D341Med (cell line): ENCODE measurements at regions not wholly inside any gene's neighbourhood (a gene's known extent, or its start where the extent isn't known, plus 50 kb on each side); places are given as distances from the start of the nearest gene placed in this dataset.
"Not testable (repeated sequence)": the region's sequence is repeated elsewhere in the genome, so short reads cannot be mapped to it uniquely, and the experiment has no call there.

Source experiments
- DNase-seq: peaks from one replicate; pipeline ENCODE4 v3.0.0; 2012; ENCODE audit warnings: low spot score

DNA sequence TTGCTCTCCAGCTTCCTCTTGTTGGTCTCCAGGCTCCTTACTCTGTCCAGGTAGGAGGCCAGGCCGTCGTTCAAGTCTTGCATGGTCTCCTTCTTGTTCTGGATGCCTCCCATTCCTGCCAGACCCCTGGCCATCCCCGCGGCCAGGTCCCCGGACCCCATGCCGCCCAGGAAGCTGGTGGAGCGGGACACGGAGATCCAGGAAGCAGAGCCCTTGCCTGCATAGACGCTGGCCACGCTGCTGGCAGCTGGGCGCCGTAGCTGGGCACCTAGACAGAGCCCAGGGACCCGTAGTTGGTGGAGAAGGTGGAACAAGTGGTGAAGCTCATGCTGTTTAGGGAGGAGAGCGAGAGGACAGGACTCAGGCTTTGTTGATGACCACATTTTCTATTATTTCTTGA, 1584.0 kb upstream of the ACO1 start:
- no peak for DNase-seq

DNA sequence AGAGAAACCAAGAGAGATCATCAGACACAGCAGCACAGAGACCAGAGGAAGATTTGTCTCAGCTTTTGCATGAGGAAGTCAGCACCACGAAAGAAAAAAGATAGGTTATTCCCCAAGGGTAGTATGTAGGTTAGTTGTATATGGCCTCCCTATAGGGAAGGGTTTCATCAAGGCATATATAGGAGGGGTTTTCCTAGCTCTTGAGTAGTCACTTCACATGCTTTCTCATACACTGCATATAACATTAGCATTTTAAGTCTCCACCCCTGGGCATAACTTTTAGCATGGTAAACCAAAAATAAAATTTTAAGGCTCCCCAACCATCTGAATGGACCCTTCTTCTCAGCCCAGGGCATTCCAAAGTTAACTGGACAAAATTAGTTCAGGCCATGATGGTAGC, 1571.6 kb upstream of the ACO1 start:
- no peak for DNase-seq

DNA sequence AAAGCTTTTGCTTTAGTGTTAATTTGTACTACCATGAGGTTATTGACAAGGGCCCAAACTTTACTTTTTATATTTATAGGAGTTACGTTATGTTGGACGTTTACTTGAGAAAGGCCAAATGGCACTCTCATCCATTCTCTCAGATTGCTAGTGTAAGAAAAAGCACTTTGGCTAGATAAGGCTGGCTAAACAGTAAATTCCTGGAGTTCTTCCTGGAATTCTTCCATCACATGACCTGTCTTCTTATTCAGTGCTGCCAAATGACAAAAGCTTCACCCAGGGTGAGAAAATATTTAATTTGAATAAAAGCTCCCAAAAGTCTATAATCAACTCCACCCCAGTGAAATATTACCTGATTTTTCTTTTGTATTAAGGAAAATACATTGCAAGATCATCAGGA, 1568.9 kb upstream of the ACO1 start:
- no peak for DNase-seq

DNA sequence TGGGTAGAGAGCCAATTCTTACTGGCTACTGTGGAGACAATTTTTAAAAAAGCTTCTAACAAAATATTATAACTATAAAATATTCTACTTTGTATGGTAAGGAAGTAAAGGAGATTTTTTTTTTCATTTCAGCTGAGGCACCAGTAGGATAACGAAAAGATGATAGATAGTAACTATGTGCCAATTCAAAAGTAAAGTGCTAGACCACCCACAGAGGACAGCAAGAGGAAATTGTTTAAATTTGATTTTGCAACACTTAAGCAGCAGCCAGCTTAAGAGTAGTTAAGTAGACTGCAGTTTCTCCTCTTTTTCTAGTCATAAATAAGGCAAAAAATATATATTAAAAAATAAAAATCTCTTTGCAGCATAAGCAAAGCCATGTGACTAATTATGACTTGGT, 1539.3 kb upstream of the ACO1 start:
- no peak for DNase-seq

DNA sequence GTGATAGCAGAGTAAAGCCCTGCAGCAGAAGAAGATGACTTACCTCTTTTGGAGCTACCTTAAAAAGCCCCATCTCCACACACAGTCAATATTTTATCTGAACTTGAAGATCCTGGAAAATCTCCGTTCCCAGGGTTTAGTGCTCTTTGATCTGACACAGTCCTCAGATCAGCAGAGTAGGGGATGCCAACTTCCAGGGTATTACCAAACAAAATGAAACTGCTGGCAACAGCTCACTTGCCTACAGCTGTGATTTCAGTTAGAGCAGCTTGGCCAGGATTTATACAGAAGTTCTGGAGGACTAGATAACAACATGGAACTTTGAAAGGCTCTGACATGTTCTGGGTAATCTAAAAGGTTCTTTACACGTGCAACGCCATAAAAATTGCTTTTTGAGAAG, 1537.8 kb upstream of the ACO1 start:
- DNase-seq, result no peak

DNA sequence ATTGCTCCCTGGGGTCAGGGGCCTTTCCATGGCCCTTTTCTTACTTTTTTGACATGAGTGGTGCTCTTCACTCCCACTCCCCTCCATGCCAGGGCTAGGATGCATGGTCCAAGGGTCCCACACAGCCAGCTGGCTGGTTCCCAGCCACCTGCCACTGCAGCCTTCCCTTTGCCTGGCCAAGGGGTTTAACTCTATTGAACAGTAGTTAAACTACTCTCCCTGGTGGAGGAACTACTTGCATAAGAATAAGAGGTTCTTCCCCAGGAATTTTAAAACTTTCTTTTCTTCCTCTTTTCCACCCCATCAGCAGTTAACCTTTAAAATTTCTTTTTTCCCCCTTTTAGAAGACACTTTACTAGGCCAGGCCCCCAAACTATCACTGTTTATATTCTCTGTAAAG, 1532.8 kb upstream of the ACO1 start:
- no peak for DNase-seq

DNA sequence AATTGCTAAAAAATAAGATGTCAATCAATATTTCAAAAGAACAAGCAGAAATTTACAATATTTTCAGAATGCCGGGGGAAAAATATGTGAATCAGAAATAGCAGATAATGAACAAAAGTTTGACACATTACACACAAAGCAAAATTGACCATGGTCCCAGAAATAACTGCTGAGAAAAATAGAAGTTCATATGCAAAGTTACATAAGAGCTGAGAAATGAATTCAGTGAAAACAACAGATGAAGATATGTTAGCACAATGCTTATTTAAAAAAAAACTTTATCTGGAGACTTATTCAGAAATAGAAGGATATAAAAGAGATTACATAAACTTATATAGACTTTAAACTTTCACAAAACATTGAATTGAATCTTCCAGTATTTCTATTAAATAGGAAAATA, 1483.7 kb upstream of the ACO1 start:
- no peak for DNase-seq

DNA sequence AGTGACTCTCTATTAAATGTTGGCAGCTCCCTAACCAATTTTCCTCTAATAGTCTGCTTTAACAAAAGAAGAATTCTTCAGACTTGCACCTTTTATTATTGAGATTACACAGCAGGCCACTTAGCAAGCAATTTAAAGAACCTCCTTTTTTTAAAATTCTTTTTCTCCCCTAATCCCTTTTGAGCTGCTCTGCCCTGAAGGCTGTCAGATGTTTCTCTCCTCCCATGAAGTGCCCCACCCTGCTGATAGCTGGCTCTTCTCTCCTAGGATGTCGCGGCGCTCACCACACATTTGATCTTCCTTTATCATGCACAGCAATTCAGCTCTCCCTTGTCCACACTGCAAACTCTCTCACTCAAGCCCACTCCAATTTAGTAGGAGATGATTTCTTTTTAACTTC, 1471.1 kb upstream of the ACO1 start:
- DNase-seq, result no peak

DNA sequence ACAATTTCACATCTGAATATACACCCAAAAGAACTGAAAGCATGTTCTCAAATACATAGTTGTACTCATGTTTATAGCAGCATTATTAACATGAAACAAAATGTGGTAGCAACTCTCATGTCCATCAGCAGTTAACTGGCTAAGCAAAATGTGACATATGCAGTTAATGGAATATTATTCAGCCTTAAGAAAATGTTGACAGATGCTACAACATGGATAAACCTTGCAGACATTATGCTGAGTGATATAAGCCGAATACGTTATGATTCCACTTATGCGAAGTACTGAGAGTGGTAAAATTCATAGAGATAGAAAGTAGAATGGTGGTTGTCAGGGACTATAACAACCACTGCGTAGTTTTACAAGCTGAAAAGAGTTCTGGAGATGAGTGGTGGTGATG, 1469.0 kb upstream of the ACO1 start:
- no peak for DNase-seq

DNA sequence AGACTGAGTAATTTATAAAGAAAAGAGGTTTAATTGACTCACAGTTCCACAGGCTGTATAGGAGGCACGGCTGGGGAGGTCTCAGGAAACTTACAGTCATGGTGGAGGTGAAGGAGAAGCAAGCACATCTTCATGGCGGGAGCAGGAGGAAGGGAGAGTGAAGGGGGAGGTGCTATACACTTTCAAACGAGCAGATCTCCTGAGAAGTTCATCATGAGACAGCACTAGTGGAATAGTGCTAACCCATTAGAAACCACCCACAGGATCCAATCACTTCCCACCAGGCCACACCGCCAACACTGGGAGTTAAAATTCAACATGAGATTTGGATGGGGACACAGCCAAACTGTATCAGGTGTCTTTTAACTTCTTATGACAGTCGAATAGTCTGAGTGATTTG, 1459.3 kb upstream of the ACO1 start:
- no peak for DNase-seq

DNA sequence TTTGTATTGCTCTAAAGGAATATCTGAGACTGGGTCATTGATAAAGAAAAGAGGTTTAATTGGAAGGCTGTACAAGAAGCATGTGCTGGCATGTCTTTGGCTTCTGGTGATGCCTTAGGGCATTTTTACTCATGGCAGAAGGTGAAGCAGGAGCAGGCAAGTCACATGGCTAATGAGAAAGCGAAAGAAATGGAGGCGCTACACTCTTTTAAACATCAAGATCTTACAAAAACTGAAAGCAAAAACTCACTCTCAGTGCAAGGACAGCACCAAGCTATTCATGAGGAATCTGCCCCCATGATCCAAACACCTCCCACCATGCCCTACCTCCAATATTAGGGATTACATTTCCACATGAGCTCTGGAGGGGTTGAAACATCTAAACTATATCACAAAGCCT, 1458.8 kb upstream of the ACO1 start:
- no peak for DNase-seq

DNA sequence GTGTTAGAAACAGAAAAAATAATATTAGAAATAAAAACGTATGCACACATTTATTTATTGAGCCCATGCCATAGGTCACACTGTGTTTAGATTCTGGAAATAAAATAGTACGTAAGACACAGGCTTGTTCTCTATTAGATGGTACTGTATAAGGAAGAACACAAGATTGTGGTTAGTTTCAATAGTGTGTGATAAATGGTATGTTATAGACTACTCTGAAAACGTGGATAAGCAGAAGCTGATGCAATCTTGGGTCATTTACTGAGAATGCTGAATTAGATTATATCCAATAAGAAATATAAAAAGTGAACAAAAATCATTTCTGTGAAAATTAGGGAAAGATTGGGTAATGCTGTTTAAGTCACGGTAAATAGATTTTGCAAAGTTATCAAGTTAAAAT, 1456.4 kb upstream of the ACO1 start:
- no peak for DNase-seq

DNA sequence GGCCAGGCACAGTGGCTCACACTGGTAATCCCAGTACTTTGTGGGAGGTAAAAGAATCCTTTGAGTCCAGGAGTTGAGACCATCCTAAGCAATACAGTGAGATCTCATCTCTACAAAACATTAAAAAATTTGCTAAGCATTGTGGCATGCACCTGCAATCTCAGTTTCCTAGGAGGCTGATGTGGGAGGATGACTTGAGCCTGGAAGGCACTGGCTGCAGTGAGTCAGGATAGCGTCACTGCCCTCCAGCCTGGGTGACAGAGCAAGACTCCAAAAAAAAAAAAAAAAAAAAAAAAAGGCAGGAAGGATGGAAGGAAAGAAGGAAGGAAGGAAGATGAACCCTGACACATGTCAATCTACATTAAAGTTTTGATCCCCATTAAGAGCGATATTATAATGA, 1452.2 kb upstream of the ACO1 start:
- no peak for DNase-seq

DNA sequence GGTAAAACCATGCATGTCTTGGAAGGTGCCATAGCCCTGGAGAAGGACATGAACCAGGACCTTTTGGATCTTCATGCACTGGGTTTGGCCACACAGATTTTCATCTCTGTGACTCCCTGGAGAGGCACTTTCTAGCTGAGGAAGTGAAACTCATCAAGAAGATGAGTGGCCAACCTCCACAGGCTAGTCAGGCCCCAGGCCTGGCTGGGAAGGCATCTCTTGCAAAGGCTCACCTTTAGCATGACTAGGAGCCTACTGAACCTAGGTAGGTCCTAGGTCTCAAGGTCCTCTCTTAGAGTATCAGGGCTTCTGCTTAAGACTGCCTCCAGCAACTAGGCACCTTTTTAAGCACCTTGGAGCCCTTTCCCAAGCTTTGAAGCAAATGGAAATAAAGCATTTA, 1448.7 kb upstream of the ACO1 start:
- DNase-seq, result no peak

DNA sequence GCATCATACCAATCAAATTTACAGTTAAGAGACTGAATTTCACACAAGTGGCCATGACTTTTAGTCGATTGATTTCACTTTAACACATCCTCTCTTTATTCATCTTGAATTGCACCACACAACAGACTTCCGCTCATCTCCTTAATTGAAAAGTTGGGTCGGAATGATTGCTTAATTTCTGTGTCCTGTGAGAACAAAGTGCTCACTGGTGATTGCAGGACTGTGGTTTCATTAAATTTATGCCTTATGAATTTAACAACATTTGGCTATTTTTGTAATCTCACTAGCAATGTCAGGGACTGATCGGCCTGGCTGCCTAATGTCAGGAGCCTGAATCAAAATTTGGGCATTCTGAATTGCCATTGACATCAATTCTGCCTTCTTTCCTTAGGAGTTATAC, 1447.3 kb upstream of the ACO1 start:
- DNase-seq, result no peak

DNA sequence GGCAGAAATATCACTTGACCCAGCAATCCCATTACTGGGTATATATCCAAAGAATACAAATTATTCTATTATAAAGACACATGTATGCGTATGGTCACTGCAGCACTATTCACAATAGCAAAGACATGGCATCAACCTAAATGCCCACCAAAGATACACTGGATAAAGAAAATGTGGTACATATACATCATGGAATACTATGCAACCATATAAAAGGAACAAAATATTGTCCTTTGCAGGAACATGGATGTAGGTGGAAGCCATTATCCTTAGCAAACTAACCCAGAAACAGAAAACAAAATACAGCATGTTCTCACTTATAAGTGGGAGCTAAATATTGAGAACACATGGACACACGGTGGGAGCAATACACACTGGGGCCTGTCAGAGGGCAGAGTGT, 1441.6 kb upstream of the ACO1 start:
- DNase-seq, result not testable (repeated sequence)

DNA sequence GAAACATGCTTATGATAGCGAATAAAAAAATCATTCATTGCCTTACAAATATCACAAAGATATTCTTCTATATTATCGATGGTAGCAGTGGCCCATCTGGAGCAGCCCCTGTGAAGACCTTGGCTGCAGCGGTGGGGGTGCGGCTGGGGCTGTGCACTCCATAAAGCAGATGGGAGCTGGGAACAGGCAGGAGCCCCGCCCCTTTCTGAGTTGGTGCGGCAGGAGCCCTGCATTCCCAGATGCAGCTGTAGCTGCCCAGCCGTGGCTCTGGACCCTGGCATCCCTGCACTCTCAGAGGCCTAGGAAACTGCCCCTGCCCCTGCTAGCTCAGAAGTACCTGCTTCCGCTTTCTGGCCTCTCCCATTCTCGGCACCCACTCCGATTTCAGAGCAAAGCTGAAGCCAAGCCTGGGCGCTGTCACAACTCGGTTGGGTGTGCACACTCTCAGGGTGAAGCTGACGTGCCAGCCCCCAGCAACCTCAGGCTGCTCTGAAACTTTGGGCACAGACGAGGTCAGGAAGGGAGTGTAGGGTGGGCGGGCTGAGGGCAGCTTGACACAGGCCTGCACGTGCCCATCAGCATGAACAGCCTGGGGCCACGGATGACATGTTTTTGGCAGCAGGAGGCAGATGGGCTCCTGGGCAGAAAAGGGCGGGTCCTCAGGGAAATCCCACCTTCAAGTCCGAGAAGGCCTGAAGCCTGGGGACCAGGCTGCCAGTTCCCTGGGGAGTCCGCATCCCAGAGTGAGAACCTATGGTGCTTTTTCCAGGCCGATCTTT, 1440.8 kb upstream of the ACO1 start:
- DNase-seq, result no peak

DNA sequence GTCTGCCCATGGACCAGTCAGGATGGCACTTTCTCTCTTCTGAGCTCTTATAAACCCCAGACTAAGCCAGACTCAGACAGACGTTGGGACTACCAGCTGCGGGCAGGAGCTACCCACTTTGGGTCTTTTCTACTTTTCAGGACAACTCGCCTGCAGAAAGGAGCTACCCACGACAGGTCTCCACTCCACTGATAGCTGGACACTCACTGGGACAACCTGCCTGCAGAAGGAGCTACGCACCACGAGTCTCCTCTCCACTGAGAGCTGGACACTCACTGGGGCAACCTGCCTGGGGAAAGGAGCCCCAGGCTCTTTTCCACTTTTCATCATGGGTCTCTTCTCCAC, 1440.2 kb upstream of the ACO1 start:
- DNase-seq, result no peak

DNA sequence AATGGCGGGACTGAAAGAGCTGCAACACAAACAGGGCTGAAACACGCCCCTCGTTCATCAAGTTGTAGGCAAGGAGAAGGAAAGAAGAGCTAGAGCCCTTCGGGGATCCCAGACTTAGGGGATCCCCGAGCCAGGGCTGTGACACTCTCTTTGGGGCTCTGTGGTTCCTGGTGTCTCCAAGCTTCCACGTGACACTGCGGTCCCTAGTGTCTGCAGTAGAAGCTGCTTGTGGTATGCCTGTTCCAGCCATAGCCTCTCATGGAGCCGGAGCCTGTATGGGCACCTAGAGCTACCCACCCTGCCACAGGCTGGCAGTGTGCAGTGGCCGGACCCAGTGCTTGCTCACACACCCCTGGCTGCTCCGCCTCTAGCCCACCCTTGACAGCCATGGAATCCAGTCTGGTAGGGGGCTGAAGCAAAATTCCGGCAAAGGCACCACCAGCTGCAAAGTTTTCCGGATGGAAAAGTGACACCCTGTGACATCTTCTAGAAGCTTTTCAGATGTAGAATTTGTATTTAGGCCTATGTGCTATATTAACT, 1439.6 kb upstream of the ACO1 start:
- DNase-seq, result no peak

DNA sequence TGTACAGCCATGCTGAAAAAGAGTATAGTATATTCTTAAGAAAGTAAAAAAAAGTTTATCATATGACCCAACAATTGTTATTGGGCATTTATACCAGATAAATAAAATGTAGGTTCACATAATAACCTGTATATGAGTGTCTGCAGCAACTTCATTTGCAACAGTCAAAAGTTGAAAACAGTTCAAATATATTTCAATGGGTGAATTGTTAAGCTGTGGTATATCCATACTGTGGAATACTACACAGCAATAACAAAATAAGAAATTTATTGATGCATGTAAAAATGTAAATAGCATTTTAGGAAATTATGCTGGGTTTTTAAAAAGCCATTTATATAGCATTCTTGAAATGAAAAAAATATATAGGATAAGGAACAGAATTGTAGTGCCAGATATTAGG, 1420.1 kb upstream of the ACO1 start:
- DNase-seq, result no peak

DNA sequence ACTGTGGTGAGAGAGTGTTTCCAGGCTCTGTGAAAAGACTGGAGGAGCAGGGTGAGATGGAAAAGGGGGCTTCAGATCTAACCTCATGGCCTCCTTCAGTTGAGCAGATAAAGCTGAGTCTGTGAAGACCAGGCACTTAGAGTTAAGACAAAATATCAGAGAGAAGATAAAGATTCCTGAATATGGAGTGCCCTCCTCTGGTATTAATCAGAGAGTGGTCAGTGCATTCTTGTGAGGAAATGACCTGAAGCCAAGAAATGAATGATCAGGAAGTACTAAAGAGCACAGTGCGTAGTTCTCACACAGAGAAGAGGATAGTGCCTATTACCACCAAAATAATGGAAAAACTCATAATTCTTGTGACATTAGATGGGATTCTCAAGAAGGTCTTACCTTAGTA, 1417.0 kb upstream of the ACO1 start:
- no peak for DNase-seq

DNA sequence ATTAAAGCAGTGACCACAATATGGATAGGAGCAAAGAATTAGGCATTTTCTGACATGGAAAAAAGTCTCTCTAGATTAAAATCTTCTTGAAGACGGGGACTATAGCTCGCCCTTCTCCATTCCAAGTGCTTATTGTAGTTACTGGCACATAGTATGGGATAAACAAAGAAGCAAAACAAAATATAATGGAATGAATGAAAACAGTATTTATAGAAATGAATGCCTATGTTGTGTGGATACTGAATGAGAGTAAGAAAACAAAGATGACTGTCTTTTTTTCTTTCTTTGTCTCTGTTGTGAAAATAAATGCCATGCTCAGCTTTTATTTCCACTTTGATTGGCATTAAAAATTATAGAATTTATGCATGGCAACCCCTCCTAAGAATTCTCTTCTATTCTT, 1414.3 kb upstream of the ACO1 start:
- no peak for DNase-seq

DNA sequence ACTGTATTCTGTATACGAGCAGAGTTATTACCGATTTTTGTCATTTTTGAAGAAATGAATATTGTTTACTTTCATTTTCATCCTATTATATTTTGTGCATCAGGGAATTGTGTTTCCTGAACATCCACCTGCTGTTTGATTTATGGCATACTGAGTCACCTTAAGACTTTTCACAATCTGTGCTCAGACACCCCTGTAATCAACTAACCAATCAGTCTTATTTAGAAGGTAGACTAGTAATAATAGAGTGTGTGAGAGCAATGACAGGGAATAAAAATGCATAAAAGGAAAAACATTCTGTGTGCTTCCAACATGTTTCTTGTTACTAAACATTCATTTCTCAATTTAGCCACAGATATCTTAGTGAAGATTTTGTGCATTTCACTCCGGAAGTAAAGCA, 1413.6 kb upstream of the ACO1 start:
- DNase-seq, result no peak

DNA sequence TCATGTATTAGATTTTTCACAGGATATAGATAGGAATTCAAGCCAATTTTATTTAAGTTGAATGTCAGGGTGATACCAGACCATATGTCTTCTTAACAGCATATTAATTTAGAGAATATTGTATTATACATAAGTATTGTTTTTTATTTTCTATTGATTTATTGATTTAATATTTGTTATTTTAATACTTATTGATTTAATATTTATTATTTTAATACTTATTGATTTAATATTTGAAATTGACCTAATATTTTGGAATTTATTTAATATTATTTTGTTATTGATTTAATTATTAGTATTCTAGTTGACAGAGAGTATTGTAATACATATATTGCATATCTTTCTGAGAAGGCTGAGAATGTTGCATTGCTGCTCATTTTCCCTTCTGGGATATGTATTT, 1411.8 kb upstream of the ACO1 start:
- no peak for DNase-seq

DNA sequence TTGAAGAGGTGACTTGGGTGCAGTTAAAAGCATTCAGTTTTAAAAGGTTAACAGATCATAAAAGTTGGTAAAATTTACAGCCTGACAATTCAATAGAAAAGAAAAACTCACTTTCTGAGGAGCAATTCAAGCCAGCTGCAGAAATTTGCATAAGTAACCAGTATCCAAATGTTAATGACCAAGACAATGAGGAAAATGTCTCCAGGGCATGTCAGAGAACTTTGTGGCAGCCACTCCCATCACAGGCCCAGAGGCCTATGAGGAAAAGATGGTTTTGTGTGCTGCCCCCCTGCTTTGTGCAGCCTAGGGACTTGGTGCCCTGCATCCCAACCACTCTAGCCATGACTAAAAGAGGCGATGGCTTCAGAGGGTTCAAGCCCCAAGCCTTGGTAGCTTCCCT, 1406.5 kb upstream of the ACO1 start:
- no peak for DNase-seq
